Colon (tissue), 2 donors: ENCODE measurements at regions not wholly inside any gene's neighbourhood (a gene's known extent, or its start where the extent isn't known, plus 50 kb on each side); places are given as distances from the start of the nearest gene placed in this dataset.
A peak's percentile ranks its signal among the peaks of the same experiment; 100 is the strongest.
"Not testable (repeated sequence)": the region's sequence is repeated elsewhere in the genome, so short reads cannot be mapped to it uniquely, and the experiment has no call there.

ENCODE experiments used
- FAIRE-seq: peaks from 2 replicates; lab custom pipeline; 2012; peaks lifted over from hg19 to GRCh38; lab: Jason Lieb, UNC
- donor health status: control.
- donor health status: control.

DNA sequence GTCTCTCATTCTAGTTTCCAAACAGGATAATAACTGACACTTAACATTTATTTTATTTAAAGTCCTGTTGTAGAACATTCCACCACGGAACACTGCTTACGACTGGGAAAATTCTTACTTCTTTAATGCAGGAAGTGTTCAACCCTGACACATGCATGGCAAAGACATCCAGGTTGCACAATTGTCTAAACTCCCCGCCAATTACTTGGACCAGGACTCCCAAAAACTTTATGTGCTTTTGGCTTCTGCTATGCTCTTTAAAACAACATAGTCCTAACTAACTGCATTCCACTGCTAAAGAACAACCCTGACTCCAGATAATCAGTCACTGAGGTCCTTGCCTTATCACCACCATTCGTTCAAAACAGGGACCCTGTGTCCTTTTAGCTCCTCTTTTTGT lies 995.8 kb downstream of the LTN1 start:
- FAIRE-seq: not testable (repeated sequence)

DNA sequence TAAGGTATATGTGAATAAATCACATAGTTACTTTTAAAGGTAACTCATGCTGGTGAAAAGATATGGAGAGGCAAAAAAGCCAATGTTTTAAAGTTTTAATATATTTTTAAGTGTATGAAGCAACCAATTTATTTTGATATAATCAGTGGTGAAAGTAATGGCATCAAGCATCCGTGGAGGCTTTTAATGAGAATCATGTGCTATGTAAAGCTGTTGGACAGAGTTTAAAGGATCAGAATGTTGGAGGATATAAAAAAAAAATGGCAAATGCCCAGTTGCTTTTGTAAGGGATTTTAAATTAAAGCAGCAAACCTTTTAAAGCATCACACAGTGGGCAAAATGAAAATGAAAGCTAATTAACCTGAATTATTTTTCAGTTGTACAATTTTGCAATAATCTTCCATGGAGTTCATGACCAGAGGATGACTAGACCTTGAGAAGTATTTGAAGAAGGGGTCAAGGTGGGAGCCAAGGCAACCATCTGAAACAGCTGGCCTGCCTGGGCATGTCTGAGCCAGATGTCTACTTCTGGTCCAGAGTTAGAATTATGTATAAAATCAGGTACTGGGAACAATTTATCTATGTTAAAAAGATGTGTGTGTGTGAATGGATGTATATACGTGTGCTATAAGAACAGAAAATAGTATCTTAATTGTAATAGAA lies 1007.9 kb downstream of the LTN1 start:
- peak; percentile 97 for FAIRE-seq

DNA sequence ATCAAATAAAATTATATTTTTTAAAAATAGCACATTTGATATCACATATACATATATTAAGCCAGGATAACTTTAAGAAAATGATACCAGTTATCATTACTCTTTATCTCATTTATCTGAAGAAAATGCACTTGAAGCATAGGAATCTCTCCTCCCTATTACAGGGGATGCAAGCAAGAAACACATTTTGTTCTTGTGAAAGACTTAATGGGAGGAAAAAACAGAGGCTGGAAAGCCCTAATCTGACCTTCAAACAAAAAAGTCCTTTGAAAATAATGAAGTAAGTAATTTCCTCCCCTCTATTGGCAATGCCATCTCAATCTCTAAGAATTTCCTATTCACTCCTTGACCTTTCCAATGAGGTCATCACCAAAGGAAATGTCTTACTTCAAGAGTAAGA lies 1012.6 kb upstream of the ADAMTS5 start:
- not testable (repeated sequence) for FAIRE-seq

DNA sequence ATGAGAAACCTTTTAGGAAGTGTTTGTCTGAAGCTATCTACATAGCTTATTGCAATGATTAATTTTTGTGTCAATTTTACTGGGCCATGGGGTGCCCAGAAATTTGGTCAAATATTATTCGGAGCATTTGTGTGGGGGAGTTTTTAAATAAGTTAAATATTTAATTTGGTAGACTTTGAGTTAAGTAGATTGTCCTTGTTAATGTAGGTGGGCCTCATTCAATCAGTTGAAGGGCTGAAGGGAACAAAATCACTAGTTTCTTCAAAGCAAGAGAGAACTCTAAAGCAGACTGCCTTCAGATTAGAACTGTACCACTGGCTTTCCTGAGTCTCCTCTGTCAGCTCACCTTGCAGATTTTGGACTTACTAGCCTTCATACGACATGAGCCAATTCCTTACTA lies 1008.6 kb upstream of the ADAMTS5 start:
- no peak for FAIRE-seq

DNA sequence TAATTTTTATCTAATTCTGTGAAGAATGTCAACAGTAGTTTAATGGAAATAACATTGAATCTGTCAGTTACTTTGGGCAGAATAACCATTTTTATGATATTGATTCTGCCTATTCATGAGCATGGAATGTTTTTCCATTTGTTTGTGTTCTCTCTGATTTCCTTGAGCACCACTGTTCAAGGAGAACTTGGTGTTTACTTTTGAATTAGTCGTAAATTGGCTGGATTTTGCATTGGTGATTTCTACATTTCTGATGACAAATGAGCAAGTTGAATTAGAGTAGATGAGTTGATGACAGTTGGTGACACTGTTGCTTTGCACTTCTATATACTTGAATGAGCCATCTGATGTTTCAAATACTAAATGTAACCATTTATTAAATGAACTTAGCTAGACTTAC lies 1007.3 kb upstream of the ADAMTS5 start:
- peak; percentile 31 for FAIRE-seq

DNA sequence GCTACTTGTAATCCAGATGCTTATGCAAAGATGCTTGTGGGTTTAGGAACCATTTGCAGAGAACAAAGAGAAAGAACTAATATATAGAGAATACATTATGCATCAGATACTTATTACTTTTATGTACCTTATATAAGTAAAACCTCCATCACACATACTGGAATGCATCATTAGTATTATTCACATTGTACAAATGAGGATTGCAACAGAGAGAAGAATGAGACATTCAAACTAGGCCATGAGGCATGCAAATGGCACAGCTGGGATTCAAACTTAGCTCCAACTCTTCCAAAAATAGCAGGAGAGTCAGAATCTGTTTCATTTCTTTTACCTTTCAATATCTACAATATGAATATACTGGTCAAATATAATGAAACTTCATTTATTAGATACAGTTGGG lies 1001.4 kb upstream of the ADAMTS5 start:
- not testable (repeated sequence) for FAIRE-seq

DNA sequence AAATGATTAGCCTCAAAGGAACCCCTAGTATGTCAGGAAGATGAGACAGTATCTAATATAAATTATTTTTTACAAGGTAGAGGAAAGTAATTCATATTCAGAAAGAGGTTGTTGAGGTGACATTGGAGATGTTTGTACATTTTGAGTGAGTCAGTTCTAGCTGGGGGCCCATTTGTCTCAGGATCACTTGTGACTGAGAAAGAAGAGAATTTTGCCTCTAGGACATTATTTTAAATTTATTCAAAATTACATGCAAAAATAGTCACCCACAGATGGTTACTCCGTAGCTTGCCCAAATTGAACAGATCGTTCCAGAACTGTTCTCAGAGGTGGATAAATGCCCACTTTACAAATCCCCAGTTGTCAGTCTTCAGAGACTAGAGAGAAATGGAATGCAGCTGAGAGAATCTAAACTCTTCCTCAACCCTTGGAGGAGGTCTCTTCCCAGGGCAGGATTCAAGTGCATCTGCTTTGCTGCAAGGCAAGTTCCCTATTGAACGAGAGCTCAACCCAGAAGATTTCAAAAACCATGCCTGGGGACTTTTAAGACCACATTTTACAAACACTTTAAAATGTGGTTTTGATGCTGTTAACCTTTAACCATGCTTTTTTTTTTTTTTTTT lies 987.8 kb upstream of the ADAMTS5 start:
- FAIRE-seq: no peak

DNA sequence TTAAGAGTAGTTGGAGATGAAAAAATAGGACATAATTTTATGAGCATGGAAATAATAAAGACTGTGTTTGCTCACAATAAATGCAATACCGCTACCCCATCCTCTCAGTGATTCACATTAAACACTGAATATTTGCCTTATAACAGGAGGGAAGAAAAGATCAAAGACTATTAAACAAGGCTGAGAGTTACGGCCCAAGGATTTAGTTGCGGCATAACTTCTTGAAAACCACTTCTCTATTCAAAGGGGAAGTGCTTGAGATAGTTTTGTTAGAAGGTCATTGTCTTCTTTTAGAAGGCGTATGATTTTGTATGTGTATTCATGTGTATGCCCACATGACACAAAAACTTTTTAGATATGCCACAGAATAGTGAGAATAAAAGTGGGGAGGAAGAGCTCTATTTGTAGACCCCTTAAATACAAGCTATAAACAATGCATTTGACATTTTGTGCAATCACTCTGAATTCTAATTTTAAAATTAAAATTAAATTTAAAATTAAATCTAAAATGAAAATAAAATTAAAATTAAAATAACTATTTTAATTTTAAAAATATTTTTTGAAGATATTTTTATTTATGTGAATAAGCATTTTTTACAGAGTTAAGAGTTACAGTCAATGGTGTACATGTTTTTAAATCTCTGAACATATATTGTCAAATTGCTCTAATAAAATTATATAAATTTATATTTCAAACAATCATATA lies 986.6 kb upstream of the ADAMTS5 start:
- peak; percentile 83 for FAIRE-seq

DNA sequence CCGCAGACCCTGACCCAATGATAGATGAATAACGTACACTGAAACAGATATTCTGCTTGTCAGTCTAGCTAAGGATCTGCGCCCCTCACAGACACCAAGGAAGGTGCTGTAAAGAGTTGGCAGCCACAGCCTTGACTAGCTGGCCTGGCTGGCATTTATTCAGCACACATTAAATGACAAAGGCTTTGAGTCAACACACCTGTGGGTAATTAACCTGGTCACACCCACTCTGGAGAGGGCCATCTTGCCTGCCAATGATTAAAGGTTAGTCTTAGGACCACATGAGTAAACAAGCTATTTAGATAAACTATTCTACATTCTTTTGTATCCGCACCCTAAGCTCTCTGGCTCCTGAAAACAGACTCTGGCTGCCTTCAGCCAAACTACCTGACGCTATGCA lies 982.2 kb upstream of the ADAMTS5 start:
- not testable (repeated sequence) for FAIRE-seq

DNA sequence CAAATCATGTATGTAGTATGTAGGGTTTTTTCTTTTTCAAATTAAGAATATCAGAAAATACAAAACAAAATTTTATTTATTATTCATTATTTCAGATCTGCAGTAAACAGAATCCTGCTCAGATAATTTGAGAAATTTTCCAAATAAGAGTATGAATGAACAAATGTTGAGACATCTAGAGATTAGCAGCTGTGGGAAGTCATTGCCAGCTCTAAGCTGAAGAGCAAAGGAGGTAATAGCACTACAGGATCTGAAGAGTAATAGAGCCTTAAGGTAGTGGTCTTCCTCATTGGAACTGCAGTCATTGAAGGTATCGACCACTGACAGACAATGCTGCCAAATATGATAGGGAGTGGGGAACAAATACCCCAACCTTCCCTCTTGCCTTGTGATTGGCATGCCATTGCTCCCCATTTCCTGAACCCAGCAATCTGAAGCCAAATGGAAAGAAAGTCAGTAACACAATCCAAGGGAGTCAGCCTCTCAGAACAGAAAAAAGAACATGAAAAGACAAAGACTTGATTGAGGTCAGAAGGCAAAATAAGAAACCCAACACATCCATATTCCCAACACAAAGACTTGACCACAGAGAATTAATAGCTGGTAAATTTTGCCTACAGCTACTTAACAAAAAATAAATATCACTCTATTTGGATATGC lies 963.4 kb upstream of the ADAMTS5 start:
- FAIRE-seq: not testable (repeated sequence)

DNA sequence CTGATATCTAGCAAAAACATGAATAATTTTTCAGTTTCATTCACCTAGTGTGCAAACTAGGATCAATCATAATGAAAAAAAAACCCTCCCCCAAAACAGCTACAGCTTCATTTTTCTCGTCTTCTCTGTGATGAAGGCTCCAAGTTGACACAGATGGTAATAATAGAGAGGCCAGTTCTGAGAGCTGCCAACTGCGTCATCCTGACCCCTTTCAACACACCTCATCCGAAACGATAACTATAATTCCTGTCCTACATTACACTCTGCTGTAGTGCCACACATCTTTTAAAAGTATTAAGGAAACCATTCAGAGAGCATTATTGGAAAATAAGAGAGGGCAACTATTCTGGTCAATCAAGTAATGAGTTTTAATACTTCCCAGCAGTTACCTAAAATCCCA lies 962.3 kb upstream of the ADAMTS5 start:
- FAIRE-seq: not testable (repeated sequence)

DNA sequence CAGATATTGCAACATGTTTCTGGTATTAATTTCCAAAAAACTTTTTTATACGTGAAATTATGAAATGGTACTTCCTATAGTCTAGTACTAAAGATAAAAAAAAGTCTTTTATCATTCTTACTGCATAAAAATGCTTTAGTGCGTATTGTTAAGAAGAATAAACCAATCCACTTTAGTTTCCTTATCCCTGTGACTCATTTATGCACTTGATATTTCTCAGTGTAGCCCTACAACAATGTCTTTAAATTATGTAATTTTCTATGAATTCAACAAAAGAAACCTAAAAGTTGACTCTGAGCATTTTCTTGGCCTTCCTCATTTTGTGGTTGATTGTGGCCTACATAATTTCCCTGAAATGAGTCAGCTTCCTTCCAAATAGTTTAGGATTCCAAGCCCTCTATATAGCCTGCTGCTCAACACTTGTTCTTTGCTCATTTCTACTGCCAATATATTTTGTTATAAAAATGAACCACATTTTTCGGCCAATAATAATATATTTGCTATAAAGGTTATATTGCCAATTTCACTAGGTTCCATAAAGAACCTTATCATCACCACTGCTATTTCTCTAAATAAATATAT lies 961.7 kb upstream of the ADAMTS5 start:
- peak; percentile 72 for FAIRE-seq

DNA sequence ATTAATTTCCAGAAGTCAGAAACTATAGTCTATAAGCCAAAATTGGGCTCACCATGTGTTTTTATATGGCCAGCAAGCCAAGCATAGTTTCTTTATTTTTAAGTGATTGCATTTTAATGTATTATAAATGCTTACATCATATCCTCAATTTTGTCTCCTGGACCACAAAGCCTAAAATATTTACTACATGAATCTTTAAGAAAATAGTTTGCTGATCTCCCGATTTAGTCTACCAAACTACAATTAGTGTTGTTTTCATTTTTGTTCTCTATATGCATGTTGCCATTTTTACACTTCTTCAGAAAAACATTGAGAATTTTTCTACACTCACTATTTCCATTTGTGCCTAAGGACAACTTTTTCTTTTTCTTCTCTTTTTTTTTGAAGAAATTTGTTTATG lies 954.5 kb upstream of the ADAMTS5 start:
- FAIRE-seq: not testable (repeated sequence)

DNA sequence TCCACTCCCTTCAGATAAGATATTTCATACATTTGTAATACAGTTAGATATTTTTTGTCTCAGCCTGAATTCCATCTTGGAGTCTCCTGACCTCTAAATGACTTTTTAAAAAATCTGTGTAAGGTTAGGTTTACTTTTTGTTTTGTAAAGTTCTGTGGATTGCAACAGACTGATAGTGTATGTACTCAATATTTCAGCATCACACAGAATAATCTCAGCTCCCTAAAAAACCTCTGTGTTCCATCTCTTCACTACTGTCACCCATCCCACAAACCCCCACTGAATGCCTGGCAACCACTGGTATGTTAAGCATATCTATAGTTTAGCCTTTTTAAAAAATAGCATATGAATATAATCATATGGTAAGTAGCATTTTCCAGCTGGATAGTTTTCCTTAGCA lies 951.1 kb upstream of the ADAMTS5 start:
- not testable (repeated sequence) for FAIRE-seq

DNA sequence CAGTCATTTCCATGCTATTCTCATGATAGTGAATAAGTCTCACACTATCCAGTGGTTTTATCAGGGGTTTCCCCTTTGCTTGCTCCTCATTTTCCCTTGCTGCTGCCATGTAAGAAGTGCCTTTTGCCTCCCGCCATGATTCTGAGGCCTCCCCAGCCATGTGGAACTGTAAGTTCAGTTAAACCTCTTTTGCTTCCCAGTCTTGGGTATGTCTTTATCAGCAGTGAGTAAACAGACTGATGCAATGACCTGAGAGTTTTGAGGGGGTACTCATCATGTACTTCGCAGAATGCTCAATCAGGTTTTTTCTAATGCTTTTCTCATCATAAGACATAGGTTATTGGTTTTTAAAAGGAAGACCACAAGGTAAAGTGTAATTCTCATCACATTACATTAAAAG lies 949.4 kb upstream of the ADAMTS5 start:
- FAIRE-seq: not testable (repeated sequence)

DNA sequence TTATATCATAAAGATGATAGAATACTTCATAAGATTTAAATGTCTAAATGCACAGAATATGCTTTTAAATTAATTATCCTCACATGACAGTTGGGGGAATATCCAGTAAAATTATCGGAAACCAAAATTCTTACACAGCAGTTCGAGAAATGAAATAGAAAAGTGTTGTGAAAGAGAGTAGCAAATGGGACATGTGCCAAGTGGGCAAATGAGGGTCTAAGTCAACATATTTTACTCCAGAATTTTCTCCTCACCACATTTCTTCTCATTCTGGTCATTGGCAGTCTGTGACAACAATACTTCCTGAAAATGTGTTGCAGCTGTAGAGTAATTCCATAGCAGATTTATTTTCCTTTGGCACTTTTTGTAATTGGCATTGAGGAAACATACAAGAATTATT lies 945.2 kb upstream of the ADAMTS5 start:
- peak; percentile 21 for FAIRE-seq

DNA sequence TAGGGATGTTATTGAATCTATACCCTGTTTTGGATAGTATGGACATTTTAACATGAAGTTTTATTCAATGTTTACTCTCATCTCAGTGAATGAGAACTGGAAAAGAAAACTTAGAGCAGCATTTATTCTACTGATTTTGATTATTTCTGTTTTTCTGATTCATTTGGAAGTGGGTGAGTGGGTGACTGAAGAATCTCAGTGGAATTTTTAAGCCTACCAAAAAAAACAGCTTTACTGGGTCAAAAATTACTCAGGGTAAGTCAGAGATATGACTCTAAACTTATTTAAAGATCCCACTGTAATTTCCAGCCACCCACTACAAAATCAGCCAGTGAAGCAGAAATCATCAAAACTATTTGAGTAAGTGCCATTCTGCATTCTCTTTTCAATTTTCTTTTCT lies 942.6 kb upstream of the ADAMTS5 start:
- FAIRE-seq: not testable (repeated sequence)

DNA sequence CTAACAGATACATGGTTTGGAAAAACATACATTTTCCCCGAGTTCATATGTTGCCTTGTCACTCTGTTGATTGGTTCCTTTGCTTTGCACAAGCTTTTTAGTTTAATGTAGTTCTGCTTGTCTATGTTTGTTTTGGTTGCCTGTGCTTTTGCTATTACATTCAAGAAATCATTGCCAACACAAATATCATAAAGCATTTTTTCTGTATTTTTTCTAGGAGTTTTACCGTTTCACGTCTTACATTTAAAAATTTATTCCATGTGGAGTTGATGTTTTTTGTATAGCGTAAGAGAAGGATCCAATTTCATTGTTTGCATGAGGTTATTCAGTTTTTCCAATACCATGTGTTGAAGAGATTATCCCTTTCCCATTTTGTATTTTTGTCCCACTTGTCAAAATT lies 941.9 kb upstream of the ADAMTS5 start:
- not testable (repeated sequence) for FAIRE-seq

DNA sequence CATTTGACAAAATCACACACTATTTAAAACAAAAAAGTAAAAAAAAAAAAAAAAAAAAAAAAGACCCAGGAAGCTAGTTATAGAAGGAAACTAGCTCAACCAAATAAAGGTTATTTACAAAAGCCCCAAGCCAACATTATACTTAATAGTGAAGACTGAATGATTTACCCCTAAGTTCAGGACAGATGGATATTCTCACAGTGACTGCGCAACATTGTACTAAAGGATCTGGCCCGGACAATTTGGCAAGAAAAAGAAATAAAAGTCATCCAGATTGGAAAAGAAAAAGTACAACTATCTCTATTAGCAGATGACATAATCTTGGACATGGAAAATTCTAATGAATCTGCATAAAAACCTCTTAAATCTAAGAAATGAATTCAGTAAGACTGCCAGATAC lies 936.0 kb upstream of the ADAMTS5 start:
- FAIRE-seq: not testable (repeated sequence)

DNA sequence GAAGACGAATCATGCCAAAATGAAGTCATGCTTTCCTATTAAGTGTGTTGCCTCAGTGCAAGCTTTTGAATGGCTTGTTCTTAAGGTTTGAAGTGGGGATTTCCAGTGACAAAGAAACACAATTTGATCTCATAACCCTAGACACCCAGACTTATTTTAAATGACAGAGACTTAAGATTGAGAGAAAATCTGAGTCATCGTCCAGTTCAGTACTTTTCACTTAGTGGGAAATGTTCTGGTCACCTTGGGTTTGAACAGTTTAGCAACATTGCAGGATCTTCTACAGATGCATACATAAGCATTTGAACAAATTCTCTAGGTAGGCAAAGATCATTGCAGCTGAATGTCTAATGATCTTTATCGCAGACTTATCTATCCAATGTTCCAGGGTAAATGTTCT lies 926.7 kb upstream of the ADAMTS5 start:
- peak; percentile 62 for FAIRE-seq

DNA sequence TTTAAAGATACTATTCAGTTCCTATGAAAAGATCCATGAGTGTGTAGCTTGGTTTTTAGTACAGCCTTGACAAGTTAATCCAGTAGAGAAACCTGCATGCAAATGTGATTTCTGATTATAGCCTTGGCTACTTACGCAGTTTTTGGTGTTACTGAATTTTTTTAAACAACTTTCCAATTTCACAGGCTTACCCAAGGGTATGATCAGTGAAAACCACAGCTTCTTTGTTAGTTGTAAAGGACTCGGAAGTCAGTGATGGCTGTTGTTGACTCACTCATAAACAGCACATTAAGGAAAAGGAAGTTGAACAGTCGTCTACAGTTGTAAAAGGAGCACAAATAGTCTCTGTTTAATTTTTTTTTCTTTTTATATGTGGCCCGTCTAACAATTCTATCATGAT lies 924.6 kb upstream of the ADAMTS5 start:
- FAIRE-seq: not testable (repeated sequence)

DNA sequence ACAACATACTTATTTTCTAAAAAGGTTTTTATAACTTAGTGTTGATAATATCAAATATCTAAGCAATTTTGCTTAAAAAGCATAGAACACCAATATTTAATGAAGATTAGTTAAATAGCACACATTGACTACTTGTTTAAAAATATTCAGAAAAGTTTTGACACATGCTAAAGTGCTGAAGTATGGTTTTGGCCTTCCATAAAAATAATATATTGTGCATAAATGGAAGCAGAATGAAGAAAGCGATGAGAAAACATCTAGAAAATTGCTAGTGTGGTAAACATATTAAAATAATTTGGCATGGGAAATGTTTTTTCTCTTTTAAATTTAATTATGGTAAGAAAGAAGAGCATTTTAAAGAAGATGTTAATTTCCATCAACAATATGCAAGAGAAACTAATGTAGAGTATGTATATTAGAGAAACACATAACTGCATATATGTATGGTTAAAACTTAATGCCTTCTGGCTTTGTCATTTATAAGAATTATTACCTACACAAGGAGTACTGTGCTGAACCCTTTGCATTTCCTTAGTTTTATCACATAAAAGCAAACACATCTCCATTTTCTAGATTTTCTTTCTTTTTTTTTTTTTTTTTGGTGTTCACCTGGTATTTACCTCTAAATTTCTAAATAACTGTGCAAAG lies 921.0 kb upstream of the ADAMTS5 start:
- FAIRE-seq: peak; percentile 92
